ENCODE measurements at regions not wholly inside any gene's neighbourhood (a gene's known extent, or its start where the extent isn't known, plus 50 kb on each side); places are given as distances from the start of the nearest gene placed in this dataset.

- DNase-seq = no peak
Observed at GRCh38 chr10:108753326-108753725, 1170.0 kb downstream of the XPNPEP1 start.

- no peak for DNase-seq
Observed at GRCh38 chr10:108749042-108749441, 1174.3 kb downstream of the XPNPEP1 start.

- DNase-seq = no peak
Observed at GRCh38 chr10:108736111-108736510, 1187.2 kb downstream of the XPNPEP1 start.

GRCh38 chr10:108735380-108735779 lies 1187.9 kb downstream of the XPNPEP1 start:
- DNase-seq = no peak

GRCh38 chr10:108721874-108722273 lies 1201.4 kb downstream of the XPNPEP1 start:
- no peak for DNase-seq

GRCh38 chr10:108716352-108716751 lies 1207.0 kb downstream of the XPNPEP1 start:
- DNase-seq = no peak

GRCh38 chr10:108709927-108710722 lies 1213.2 kb downstream of the XPNPEP1 start:
- DNase-seq = no peak

GRCh38 chr10:108708363-108708762 lies 1214.9 kb downstream of the XPNPEP1 start:
- DNase-seq = no peak

- no peak for DNase-seq
Observed at GRCh38 chr10:108696792-108697477, 1226.4 kb downstream of the XPNPEP1 start.

GRCh38 chr10:108691126-108691525 lies 1232.2 kb downstream of the XPNPEP1 start:
- DNase-seq = no peak

- no peak for DNase-seq
Observed at GRCh38 chr10:108690530-108690929, 1232.8 kb downstream of the XPNPEP1 start.

GRCh38 chr10:108689891-108690290 lies 1233.4 kb downstream of the XPNPEP1 start:
- no peak for DNase-seq

- DNase-seq = no peak
Observed at GRCh38 chr10:108688314-108688713, 1235.0 kb downstream of the XPNPEP1 start.

- DNase-seq = no peak
Observed at GRCh38 chr10:108685863-108686531, 1237.3 kb downstream of the XPNPEP1 start.

GRCh38 chr10:108684431-108684830 lies 1238.9 kb downstream of the XPNPEP1 start:
- DNase-seq = no peak

- no peak for DNase-seq
Observed at GRCh38 chr10:108673741-108674140, 1249.6 kb downstream of the XPNPEP1 start.

- no peak for DNase-seq
Observed at GRCh38 chr10:108663587-108663986, 1259.7 kb downstream of the XPNPEP1 start.

- DNase-seq = no peak
Observed at GRCh38 chr10:108662975-108663374, 1260.3 kb downstream of the XPNPEP1 start.

GRCh38 chr10:108655057-108655456 lies 1268.3 kb downstream of the XPNPEP1 start:
- no peak for DNase-seq

GRCh38 chr10:108653531-108653930 lies 1269.8 kb downstream of the XPNPEP1 start:
- no peak for DNase-seq

- no peak for DNase-seq
Observed at GRCh38 chr10:108639010-108639409, 1284.3 kb downstream of the XPNPEP1 start.

- no peak for DNase-seq
Observed at GRCh38 chr10:108638225-108638624, 1285.1 kb downstream of the XPNPEP1 start.

- no peak for DNase-seq
Observed at GRCh38 chr10:108633046-108633445, 1290.3 kb downstream of the XPNPEP1 start.

- no peak for DNase-seq
Observed at GRCh38 chr10:108632144-108632543, 1291.2 kb downstream of the XPNPEP1 start.
